ENCODE measurements at regions not wholly inside any gene's neighbourhood (a gene's known extent, or its start where the extent isn't known, plus 50 kb on each side); places are given as distances from the start of the nearest gene placed in this dataset.

DNA sequence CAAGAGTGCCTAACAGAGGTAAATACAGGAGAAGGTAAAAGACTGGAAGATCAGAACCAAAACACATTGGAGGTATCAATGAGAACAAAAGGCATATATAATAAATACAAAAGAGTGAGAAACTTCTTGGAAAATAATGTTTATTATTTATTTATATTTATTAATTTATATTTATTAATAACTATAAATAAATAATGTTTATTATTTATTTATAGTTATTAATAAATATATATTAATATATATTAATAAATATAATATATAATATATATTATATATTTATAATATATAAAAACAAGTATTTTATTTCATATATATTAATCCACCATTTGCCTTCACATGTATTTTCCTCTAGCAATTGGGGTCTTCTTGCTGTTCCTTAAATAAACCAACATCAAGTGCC, 391.9 kb downstream of the GPATCH2 start:
- Mint-ChIP-seq H3K4me1 (no peaks in the 10 kb centered on the region), H3K27me3 (no peaks in the 10 kb centered on the region), H3K36me3 (ENCODE audit: low read depth) (no peaks in the 10 kb centered on the region), H3K4me3 (no peak overlapping the region), H3K27ac (no peak overlapping the region), H3K9me3 (no peaks in the 10 kb centered on the region)
- DNase-seq: no peak
- CTCF ChIA-PET: no interaction called here
- no peak for ATAC-seq (ENCODE audit: low read depth)
- intact Hi-C loops (cut with micrococcal nuclease): no loop called here
- POLR2A ChIA-PET: no interaction called here
- TF ChIP-seq, protein P1, sequence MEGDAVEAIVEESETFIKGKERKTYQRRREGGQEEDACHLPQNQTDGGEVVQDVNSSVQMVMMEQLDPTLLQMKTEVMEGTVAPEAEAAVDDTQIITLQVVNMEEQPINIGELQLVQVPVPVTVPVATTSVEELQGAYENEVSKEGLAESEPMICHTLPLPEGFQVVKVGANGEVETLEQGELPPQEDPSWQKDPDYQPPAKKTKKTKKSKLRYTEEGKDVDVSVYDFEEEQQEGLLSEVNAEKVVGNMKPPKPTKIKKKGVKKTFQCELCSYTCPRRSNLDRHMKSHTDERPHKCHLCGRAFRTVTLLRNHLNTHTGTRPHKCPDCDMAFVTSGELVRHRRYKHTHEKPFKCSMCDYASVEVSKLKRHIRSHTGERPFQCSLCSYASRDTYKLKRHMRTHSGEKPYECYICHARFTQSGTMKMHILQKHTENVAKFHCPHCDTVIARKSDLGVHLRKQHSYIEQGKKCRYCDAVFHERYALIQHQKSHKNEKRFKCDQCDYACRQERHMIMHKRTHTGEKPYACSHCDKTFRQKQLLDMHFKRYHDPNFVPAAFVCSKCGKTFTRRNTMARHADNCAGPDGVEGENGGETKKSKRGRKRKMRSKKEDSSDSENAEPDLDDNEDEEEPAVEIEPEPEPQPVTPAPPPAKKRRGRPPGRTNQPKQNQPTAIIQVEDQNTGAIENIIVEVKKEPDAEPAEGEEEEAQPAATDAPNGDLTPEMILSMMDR (IDR thresholded peaks at IDR 0.05): no peak

DNA sequence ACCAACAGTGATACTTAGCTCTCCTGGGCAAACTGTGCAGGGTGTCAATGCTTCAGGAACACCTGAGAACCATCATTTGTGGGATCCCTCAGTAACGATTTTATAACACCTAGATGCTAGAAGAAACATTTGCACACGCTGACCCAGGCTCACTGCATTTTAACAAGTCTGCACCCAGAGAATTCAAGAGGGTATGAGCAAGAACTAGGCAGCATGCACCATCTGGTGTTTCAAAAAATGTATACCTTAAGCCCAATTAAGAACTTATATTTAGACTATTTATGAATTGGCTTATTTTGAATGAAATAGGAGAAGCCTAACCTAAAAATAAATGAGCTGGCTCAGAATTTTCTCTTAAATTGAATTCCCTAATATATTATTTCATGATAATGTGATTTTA, 400.5 kb downstream of the GPATCH2 start:
- TF ChIP-seq, protein P1 (IDR thresholded peaks at IDR 0.05): no peak
- ATAC-seq (ENCODE audit: low read depth): no peak
- DNase-seq: no peak
- Mint-ChIP-seq H3K27me3 (no peaks in the 10 kb centered on the region), H3K27ac (no peak overlapping the region), H3K9me3 (no peaks in the 10 kb centered on the region), H3K36me3 (ENCODE audit: low read depth) (no peaks in the 10 kb centered on the region), H3K4me3 (no peak overlapping the region), H3K4me1 (no peaks in the 10 kb centered on the region)
- intact Hi-C loops (cut with micrococcal nuclease): no loop called here
- CTCF ChIA-PET: no interaction called here
- POLR2A ChIA-PET: no interaction called here

DNA sequence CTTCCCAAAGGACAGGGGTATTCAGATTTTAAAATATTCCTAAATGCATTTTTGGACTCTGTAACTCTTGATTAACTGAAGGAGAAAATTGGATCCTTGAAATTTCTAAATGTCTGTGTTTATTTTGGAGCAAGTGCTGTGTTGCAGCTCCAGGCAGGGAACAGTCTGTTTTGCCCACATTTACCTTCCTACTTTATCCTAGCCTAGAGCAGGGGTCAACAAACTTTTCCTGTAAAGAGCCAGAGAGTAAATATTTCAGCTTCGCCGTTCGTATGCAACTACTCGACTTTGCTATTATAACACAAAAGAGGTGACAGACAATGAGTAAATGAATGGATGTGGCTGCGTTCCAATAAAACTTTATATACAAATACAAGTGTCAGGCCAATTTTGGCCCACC, 402.2 kb downstream of the GPATCH2 start:
- Mint-ChIP-seq H3K27ac (no peak overlapping the region), H3K27me3 (no peaks in the 10 kb centered on the region), H3K4me1 (no peaks in the 10 kb centered on the region)

DNA sequence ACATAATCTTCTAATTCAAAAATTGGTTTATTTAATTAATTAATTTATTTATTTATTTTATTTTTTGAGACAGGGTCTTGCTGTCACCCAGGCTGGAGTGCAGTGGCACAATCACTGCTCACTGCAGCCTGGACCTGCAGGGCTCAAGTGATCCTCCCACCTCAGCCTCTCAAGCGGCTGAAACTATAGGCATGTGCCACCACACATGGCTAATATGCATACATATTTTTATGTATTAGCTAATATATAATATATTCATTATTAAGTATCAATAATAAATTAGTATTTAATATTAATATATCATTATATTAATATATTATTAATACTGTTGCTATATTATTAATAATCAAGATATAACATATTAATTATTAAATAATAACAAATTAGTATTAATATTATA, 406.7 kb downstream of the GPATCH2 start:
- DNase-seq (no peak), ATAC-seq (ENCODE audit: low read depth) (no peak)
- no peaks in the 10 kb centered on the region for H3K36me3 Mint-ChIP-seq (ENCODE audit: low read depth)
- TF ChIP-seq, protein P1 (IDR thresholded peaks at IDR 0.05): no peak
- ChIA-PET POLR2A (no interaction called here), CTCF (no interaction called here)
- intact Hi-C loops (cut with micrococcal nuclease): no loop called here
- H3K4me1 Mint-ChIP-seq: no peaks in the 10 kb centered on the region
- H3K27ac Mint-ChIP-seq: no peak overlapping the region
- H3K4me3 Mint-ChIP-seq: no peak overlapping the region
- H3K27me3 Mint-ChIP-seq: no peaks in the 10 kb centered on the region
- H3K9me3 Mint-ChIP-seq: no peaks in the 10 kb centered on the region

More for the DNA sequence above, 402.2 kb downstream of the GPATCH2 start:
- Mint-ChIP-seq H3K36me3 (ENCODE audit: low read depth) (no peaks in the 10 kb centered on the region), H3K9me3 (no peaks in the 10 kb centered on the region), H3K4me3 (no peak overlapping the region)
- TF ChIP-seq, protein P1 (IDR thresholded peaks at IDR 0.05): no peak
- intact Hi-C loops (cut with micrococcal nuclease): no loop called here
- ChIA-PET POLR2A (no interaction called here), CTCF (no interaction called here)
- ATAC-seq (ENCODE audit: low read depth) (no peak), DNase-seq (no peak)

DNA sequence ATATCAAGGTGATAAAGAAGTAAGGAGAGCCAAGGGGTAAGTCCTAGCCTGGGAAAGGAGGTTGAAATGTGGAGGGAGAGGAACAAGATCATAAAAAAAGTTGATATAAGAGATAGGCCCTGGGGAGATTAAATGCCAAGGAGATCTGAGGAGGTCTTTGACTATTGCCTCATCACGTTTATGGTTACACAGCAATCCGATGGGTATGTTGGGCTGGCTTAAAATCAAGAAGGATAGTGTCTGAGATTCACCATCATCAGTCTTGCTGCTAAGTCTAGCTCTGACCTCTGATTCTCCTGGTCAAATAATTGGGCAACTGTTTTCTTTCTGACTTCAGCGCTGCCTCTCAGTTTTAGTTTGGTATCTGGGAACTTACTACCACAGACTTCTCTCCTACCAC, 416.3 kb downstream of the GPATCH2 start:
- POLR2A ChIA-PET: no interaction called here
- no peak overlapping the region for H3K27ac Mint-ChIP-seq
- H3K4me1 Mint-ChIP-seq: no peaks in the 10 kb centered on the region
- no peak overlapping the region for H3K4me3 Mint-ChIP-seq
- no peaks in the 10 kb centered on the region for H3K36me3 Mint-ChIP-seq (ENCODE audit: low read depth)
- DNase-seq (no peak), ATAC-seq (ENCODE audit: low read depth) (no peak)
- intact Hi-C loops (cut with micrococcal nuclease): no loop called here
- H3K9me3 Mint-ChIP-seq: peaks cover 2% of the 10 kb centered on the region
- TF ChIP-seq, protein P1 (IDR thresholded peaks at IDR 0.05): no peak
- CTCF ChIA-PET: no interaction called here
- no peaks in the 10 kb centered on the region for H3K27me3 Mint-ChIP-seq

Measured in activated B cell treated with CpG ODN at 0.5 μM for 24 hours (primary cell).